K562 (cell line): ENCODE measurements at regions not wholly inside any gene's neighbourhood (a gene's known extent, or its start where the extent isn't known, plus 50 kb on each side); places are given as distances from the start of the nearest gene placed in this dataset.

Source experiments
- HES1 ChIP-seq: fragments of 450-650 bp; IDR thresholded peaks from 2 replicates; pipeline ENCODE4 v1.6.1; 2016; ENCODE audit warnings: low read depth, mild to moderate bottlenecking, moderate library complexity
- MECOM ChIP-seq: fragments of 250-450 bp; sonication (Bioruptor Pico); IDR thresholded peaks from 2 replicates; pipeline ENCODE4 v1.8.0; 2022; ENCODE audit warnings: inconsistent platforms
- NFYB ChIP-seq: IDR thresholded peaks from 2 replicates; pipeline ENCODE4 v1.6.1; 2011; ENCODE audit warnings: mild to moderate bottlenecking, moderate library complexity; ENCODE audit not compliant: insufficient read length; ENCODE audit errors: extremely low read depth
- SRSF7 ChIP-seq: fragments of 200-400 bp; formaldehyde crosslinking; optimal IDR thresholded peaks from 2 replicates; pipeline ENCODE3; 2017; ENCODE audit warnings: mild to moderate bottlenecking, low read depth, low read length
- ZFP1 ChIP-seq: fragments of 450-650 bp; formaldehyde crosslinking; IDR thresholded peaks from 2 replicates; pipeline ENCODE4 v1.4.0; 2020; ENCODE audit warnings: mild to moderate bottlenecking, mixed read lengths
- ZNF436 ChIP-seq: fragments of 250-450, 450-650 bp; sonication (Bioruptor Pico); formaldehyde crosslinking; IDR thresholded peaks from 2 replicates; pipeline ENCODE4 v1.7.0; 2020; ENCODE audit warnings: mild to moderate bottlenecking
- ZNF717 ChIP-seq: fragments of 250-450 bp; sonication (Bioruptor Pico); IDR thresholded peaks from 2 replicates; pipeline ENCODE4 v1.5.0; 2021
- TF ChIP-seq, protein P1 (sequence below): fragments of 200-600 bp; sonication (generic); IDR thresholded peaks from one replicate; pipeline ENCODE4 v1.6.1; 2012; ENCODE audit warnings: mild to moderate bottlenecking, low read depth, low read length, inconsistent platforms

DNA sequence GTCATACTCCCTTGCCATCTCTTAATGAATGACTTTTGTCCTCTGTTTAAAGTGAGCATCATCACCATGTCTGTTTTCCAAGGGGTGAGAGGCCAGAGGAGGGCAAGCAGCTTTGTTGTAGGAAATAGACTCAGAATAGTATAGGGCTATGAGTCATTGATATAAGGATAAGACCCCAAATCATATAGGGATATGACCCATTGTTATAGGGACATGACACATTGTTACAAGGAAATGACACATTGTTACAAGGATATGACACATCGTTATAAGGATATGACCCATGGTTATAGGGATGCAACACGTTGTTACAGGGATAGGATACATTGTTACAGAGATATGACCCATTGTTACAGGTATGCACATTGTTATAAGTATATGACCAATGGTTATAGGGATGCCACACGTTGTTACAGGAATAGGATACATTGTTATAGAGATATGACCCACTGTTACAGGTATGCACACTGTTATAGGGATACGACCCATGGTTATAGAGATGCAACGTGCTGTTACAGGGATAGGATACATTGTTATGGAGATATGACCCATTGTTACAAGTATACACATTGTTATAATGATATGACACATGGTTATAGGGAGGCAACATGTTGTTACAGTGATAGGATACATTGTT, 311.1 kb upstream of the ADARB2 start (continued):
- no peak for TF ChIP-seq ZNF436 (CRISPR knock-in tag)
- no peak for TF ChIP-seq HES1
- TF ChIP-seq NFYB = no peak
- TF ChIP-seq MECOM (CRISPR knock-in tag) = no peak
- no peak for TF ChIP-seq ZFP1
- no peak for TF ChIP-seq ZNF717 (CRISPR knock-in tag)
- TF ChIP-seq, protein P1, sequence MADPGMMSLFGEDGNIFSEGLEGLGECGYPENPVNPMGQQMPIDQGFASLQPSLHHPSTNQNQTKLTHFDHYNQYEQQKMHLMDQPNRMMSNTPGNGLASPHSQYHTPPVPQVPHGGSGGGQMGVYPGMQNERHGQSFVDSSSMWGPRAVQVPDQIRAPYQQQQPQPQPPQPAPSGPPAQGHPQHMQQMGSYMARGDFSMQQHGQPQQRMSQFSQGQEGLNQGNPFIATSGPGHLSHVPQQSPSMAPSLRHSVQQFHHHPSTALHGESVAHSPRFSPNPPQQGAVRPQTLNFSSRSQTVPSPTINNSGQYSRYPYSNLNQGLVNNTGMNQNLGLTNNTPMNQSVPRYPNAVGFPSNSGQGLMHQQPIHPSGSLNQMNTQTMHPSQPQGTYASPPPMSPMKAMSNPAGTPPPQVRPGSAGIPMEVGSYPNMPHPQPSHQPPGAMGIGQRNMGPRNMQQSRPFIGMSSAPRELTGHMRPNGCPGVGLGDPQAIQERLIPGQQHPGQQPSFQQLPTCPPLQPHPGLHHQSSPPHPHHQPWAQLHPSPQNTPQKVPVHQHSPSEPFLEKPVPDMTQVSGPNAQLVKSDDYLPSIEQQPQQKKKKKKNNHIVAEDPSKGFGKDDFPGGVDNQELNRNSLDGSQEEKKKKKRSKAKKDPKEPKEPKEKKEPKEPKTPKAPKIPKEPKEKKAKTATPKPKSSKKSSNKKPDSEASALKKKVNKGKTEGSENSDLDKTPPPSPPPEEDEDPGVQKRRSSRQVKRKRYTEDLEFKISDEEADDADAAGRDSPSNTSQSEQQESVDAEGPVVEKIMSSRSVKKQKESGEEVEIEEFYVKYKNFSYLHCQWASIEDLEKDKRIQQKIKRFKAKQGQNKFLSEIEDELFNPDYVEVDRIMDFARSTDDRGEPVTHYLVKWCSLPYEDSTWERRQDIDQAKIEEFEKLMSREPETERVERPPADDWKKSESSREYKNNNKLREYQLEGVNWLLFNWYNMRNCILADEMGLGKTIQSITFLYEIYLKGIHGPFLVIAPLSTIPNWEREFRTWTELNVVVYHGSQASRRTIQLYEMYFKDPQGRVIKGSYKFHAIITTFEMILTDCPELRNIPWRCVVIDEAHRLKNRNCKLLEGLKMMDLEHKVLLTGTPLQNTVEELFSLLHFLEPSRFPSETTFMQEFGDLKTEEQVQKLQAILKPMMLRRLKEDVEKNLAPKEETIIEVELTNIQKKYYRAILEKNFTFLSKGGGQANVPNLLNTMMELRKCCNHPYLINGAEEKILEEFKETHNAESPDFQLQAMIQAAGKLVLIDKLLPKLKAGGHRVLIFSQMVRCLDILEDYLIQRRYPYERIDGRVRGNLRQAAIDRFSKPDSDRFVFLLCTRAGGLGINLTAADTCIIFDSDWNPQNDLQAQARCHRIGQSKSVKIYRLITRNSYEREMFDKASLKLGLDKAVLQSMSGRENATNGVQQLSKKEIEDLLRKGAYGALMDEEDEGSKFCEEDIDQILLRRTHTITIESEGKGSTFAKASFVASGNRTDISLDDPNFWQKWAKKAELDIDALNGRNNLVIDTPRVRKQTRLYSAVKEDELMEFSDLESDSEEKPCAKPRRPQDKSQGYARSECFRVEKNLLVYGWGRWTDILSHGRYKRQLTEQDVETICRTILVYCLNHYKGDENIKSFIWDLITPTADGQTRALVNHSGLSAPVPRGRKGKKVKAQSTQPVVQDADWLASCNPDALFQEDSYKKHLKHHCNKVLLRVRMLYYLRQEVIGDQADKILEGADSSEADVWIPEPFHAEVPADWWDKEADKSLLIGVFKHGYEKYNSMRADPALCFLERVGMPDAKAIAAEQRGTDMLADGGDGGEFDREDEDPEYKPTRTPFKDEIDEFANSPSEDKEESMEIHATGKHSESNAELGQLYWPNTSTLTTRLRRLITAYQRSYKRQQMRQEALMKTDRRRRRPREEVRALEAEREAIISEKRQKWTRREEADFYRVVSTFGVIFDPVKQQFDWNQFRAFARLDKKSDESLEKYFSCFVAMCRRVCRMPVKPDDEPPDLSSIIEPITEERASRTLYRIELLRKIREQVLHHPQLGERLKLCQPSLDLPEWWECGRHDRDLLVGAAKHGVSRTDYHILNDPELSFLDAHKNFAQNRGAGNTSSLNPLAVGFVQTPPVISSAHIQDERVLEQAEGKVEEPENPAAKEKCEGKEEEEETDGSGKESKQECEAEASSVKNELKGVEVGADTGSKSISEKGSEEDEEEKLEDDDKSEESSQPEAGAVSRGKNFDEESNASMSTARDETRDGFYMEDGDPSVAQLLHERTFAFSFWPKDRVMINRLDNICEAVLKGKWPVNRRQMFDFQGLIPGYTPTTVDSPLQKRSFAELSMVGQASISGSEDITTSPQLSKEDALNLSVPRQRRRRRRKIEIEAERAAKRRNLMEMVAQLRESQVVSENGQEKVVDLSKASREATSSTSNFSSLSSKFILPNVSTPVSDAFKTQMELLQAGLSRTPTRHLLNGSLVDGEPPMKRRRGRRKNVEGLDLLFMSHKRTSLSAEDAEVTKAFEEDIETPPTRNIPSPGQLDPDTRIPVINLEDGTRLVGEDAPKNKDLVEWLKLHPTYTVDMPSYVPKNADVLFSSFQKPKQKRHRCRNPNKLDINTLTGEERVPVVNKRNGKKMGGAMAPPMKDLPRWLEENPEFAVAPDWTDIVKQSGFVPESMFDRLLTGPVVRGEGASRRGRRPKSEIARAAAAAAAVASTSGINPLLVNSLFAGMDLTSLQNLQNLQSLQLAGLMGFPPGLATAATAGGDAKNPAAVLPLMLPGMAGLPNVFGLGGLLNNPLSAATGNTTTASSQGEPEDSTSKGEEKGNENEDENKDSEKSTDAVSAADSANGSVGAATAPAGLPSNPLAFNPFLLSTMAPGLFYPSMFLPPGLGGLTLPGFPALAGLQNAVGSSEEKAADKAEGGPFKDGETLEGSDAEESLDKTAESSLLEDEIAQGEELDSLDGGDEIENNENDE = no peak
- TF ChIP-seq SRSF7 = no peak
